GM12878 (cell line): ENCODE measurements at regions not wholly inside any gene's neighbourhood (a gene's known extent, or its start where the extent isn't known, plus 50 kb on each side); places are given as distances from the start of the nearest gene placed in this dataset.

Source experiments
- ATAC-seq: fragments of 200-7000 bp; cut with Tn5 transposase; 3 replicates; pipeline ENCODE4 v1.9.1; 2020; ENCODE audit warnings: mild to moderate bottlenecking, moderate library complexity
- BruUV-seq: library from RNA; stranded (reverse); fragments of 400-500 nt; replicated peaks from 2 replicates; lab custom pipeline; 2021; lab: Mats Ljungman, UMichigan
- CTCF ChIA-PET: fragments of 300-600 bp; sonication (Branson Sonifier 250); formaldehyde crosslinking; extraction: SDS; loops from one replicate; lab custom pipeline; 2021; ENCODE audit warnings: inconsistent platforms; lab: Yijun Ruan, JAX
- POLR2A ChIA-PET: fragments of 350-600 bp; formaldehyde crosslinking; extraction: SDS; loops from one replicate; lab custom pipeline; 2021; ENCODE audit warnings: inconsistent platforms; lab: Charles Lee
- RAD21 ChIA-PET: fragments of 300-600 bp; sonication (Branson Sonifier 250); formaldehyde crosslinking; loops from one replicate; lab custom pipeline; 2023; ENCODE audit warnings: antibody characterized with exemption; ENCODE audit not compliant: unreplicated experiment; lab: Charles Lee
- SMC1A ChIA-PET: fragments of 300-600 bp; sonication (Branson Sonifier 250); formaldehyde crosslinking; loops from one replicate; lab custom pipeline; 2023; ENCODE audit not compliant: unreplicated experiment, uncharacterized antibody; lab: Charles Lee
- DNase-seq: peaks from one replicate; pipeline ENCODE4 v3.0.0-alpha.2; 2011; ENCODE audit warnings: low read depth, low spot score
- FAIRE-seq: peaks from 3 replicates; lab custom pipeline; 2011; peaks lifted over from hg19 to GRCh38; lab: Jason Lieb, UNC
- H2AFZ ChIP-seq: 2 replicates; pipeline ENCODE4 v1.6.0; 2011; ENCODE audit warnings: low read depth, low read length, control low read depth; ENCODE audit not compliant: control insufficient read depth
- H3K27ac ChIP-seq: 2 replicates; pipeline ENCODE4 v1.5.1; 2011; ENCODE audit warnings: control low read depth; ENCODE audit not compliant: control insufficient read depth, insufficient read depth
- H3K27me3 ChIP-seq, 2 experiments: replicated peaks in 1 of 2; 2 replicates each; pipeline versions ENCODE4 v1.6.0 to v1.6.1; 2011; ENCODE audit warnings: low read length in 1 of 2; ENCODE audit not compliant: control insufficient read depth in 2 of 2, insufficient read depth in 2 of 2
- H3K36me3 ChIP-seq, 2 experiments: 2 replicates each; pipeline ENCODE4 v1.5.1; 2011; ENCODE audit warnings: low read length in 1 of 2; ENCODE audit not compliant: control insufficient read depth in 2 of 2, insufficient read depth in 2 of 2
- H3K4me1 ChIP-seq: 2 replicates; pipeline ENCODE4 v1.6.1; 2011; ENCODE audit warnings: mild to moderate bottlenecking, low read length, moderate library complexity, mixed read lengths; ENCODE audit not compliant: control insufficient read depth, insufficient read depth
- H3K4me2 ChIP-seq: 2 replicates; pipeline ENCODE4 v1.6.0; 2011; ENCODE audit warnings: control low read depth; ENCODE audit not compliant: control insufficient read depth, insufficient read depth
- H3K4me3 ChIP-seq: fragments of 200-600 bp; sonication (generic); 2 replicates; pipeline ENCODE4 v1.5.1; 2016
- H3K79me2 ChIP-seq: 2 replicates; pipeline ENCODE4 v1.6.0; 2011; ENCODE audit warnings: low read length; ENCODE audit not compliant: control insufficient read depth, insufficient read depth
- H3K9ac ChIP-seq: 2 replicates; pipeline ENCODE4 v1.8.0; 2011; ENCODE audit warnings: low read length, control low read depth, mixed read lengths; ENCODE audit not compliant: control insufficient read depth, insufficient read depth
- H3K9me3 ChIP-seq: replicated peaks from 3 replicates; pipeline ENCODE4 v1.5.1; 2011; ENCODE audit warnings: mild to moderate bottlenecking, low read length; ENCODE audit not compliant: control insufficient read depth, insufficient read depth
- H4K20me1 ChIP-seq: 2 replicates; pipeline ENCODE4 v1.6.0; 2011; ENCODE audit not compliant: control insufficient read depth, insufficient read depth
- CHD1 ChIP-seq: IDR thresholded peaks from 2 replicates; pipeline ENCODE4 v1.6.1; 2012; ENCODE audit warnings: low read depth, low read length, improper control_type of control experiment
- NFXL1 ChIP-seq: fragments of 450-650 bp; IDR thresholded peaks from 2 replicates; pipeline ENCODE4 v1.6.1; 2017; ENCODE audit warnings: antibody characterized with exemption, mild to moderate bottlenecking, borderline replicate concordance
- RAD21 ChIP-seq: IDR thresholded peaks from 2 replicates; pipeline ENCODE4 v1.6.1; 2011; ENCODE audit warnings: mild to moderate bottlenecking, low read depth, low read length, moderate library complexity; ENCODE audit not compliant: insufficient read depth
- WRNIP1 ChIP-seq: IDR thresholded peaks from 2 replicates; pipeline ENCODE4 v1.6.1; 2011; ENCODE audit warnings: low read depth, low read length, improper control_type of control experiment, borderline replicate concordance
- WGBS: methylation state at CpG from one replicate; pipeline ENCODE4 v1.1.6; 2016; ENCODE audit warnings: low lambda C conversion rate; ENCODE audit not compliant: insufficient replicate concordance, insufficient coverage; ENCODE audit errors: missing lambda C conversion rate; 5-methylcytosine and 5-hydroxymethylcytosine counted together
- in situ Hi-C: fragments of 300-500 bp; cut with MboI; formaldehyde crosslinking; loops from 9 replicates; pipeline ENCODE4 v1.14.3; 2018; ENCODE audit warnings: mixed read lengths
- intact Hi-C: fragments of 100-400 bp; cut with micrococcal nuclease; formaldehyde crosslinking; loops from one replicate; pipeline ENCODE4 v1.14.2; 2022; ENCODE audit not compliant: unreplicated experiment
- TF ChIP-seq, protein P1 (sequence below): fragments of 450-650 bp; IDR thresholded peaks from 2 replicates; pipeline ENCODE4 v1.6.1; 2017; ENCODE audit warnings: mild to moderate bottlenecking, moderate library complexity
- TF ChIP-seq, protein P2 (sequence below): fragments of 150-350 bp; IDR thresholded peaks from 2 replicates; pipeline ENCODE4 v1.6.1; 2014; ENCODE audit warnings: mild to moderate bottlenecking, low read depth, low read length

DNA sequence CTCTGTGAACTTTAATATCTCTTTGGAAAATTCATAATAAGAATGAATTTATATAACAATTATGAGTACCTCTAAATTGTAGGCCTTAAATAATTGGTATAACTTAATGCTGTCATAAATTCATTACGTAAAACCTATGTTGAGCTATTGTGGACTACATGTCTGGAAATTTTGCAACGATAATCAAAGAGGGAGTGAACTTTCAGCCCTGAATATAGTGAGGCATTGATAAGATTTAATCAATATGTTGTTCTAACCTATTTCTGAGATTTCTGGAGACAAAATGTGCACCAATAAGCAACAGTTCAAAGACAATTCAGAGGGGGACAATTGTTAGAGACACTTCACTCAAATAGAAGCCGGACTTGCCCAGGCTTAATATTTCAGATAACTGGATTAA, 499.4 kb downstream of the ELAVL2 start:
- no TSS peak for BruUV-seq
- ATAC-seq (no peak), FAIRE-seq (no peak), DNase-seq (no peak)
- H3K4me1 ChIP-seq, result no peaks in the 10 kb centered on the region
- WGBS, result 24% methylated on average over 3 of the region's 3 CpGs
- ChIA-PET SMC1A (no interaction called here), RAD21 (no interaction called here), POLR2A (no interaction called here), CTCF (no interaction called here)
- no peak overlapping the region for H3K9ac ChIP-seq
- no peaks in the 10 kb centered on the region for H4K20me1 ChIP-seq
- intact Hi-C loops (loop anchor here (10.0 kb wide), 1 partner anchor 58 kb away; no protein-coding TSS in a partner anchor), in situ Hi-C loops (no loop called here)
- no peaks in the 10 kb centered on the region for H3K79me2 ChIP-seq
- no peaks in the 10 kb centered on the region for H3K27me3 ChIP-seq
- TF ChIP-seq NFXL1, result no peak
- no peak for TF ChIP-seq WRNIP1
- no peak for TF ChIP-seq RAD21
- H3K36me3 ChIP-seq, result no peaks in the 10 kb centered on the region
- H3K27ac ChIP-seq, result no peak overlapping the region
- H3K4me2 ChIP-seq, result no peak overlapping the region
- H2AFZ ChIP-seq, result no peak overlapping the region
- no peak overlapping the region for H3K4me3 ChIP-seq
- H3K9me3 ChIP-seq, result no peaks in the 10 kb centered on the region

DNA sequence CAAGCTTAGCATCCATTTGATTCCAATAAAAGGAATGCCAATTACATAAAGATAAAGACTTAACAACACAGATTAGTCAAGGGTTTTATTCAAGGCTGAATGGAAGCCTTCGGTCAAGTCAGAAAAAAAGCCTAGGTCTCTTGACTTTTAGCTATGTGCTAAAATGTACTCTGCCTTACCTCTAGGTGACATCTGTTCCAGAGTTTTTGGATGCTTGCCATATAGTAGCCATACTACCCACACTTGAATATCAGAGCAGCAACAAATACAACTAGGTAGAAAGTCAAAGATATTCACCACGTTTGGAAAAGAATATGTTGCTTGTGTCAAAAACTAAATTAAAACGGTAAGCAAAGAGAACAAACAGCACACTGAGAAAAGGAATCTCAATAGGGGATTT, 484.7 kb downstream of the ELAVL2 start:
- H3K27me3 ChIP-seq, result no peaks in the 10 kb centered on the region
- H3K4me1 ChIP-seq, result no peaks in the 10 kb centered on the region
- ATAC-seq (no peak), FAIRE-seq (no peak), DNase-seq (no peak)
- no peak overlapping the region for H3K4me2 ChIP-seq
- TF ChIP-seq, protein P1, sequence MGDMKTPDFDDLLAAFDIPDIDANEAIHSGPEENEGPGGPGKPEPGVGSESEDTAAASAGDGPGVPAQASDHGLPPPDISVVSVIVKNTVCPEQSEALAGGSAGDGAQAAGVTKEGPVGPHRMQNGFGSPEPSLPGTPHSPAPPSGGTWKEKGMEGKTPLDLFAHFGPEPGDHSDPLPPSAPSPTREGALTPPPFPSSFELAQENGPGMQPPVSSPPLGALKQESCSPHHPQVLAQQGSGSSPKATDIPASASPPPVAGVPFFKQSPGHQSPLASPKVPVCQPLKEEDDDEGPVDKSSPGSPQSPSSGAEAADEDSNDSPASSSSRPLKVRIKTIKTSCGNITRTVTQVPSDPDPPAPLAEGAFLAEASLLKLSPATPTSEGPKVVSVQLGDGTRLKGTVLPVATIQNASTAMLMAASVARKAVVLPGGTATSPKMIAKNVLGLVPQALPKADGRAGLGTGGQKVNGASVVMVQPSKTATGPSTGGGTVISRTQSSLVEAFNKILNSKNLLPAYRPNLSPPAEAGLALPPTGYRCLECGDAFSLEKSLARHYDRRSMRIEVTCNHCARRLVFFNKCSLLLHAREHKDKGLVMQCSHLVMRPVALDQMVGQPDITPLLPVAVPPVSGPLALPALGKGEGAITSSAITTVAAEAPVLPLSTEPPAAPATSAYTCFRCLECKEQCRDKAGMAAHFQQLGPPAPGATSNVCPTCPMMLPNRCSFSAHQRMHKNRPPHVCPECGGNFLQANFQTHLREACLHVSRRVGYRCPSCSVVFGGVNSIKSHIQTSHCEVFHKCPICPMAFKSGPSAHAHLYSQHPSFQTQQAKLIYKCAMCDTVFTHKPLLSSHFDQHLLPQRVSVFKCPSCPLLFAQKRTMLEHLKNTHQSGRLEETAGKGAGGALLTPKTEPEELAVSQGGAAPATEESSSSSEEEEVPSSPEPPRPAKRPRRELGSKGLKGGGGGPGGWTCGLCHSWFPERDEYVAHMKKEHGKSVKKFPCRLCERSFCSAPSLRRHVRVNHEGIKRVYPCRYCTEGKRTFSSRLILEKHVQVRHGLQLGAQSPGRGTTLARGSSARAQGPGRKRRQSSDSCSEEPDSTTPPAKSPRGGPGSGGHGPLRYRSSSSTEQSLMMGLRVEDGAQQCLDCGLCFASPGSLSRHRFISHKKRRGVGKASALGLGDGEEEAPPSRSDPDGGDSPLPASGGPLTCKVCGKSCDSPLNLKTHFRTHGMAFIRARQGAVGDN, result no peak
- TF ChIP-seq, protein P2, sequence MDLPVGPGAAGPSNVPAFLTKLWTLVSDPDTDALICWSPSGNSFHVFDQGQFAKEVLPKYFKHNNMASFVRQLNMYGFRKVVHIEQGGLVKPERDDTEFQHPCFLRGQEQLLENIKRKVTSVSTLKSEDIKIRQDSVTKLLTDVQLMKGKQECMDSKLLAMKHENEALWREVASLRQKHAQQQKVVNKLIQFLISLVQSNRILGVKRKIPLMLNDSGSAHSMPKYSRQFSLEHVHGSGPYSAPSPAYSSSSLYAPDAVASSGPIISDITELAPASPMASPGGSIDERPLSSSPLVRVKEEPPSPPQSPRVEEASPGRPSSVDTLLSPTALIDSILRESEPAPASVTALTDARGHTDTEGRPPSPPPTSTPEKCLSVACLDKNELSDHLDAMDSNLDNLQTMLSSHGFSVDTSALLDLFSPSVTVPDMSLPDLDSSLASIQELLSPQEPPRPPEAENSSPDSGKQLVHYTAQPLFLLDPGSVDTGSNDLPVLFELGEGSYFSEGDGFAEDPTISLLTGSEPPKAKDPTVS, result no peak
- no peak for TF ChIP-seq CHD1
- no peak overlapping the region for H3K4me3 ChIP-seq
- no peaks in the 10 kb centered on the region for H3K9me3 ChIP-seq
- ChIA-PET RAD21 (no interaction called here), SMC1A (no interaction called here), CTCF (interaction anchor here (0.6 kb wide), 1 partner anchor 150 kb away, joined by 3 read pairs; no protein-coding TSS in a partner anchor), POLR2A (no interaction called here)
- whole genome bisulfite sequencing, result 2% methylated on average over 3 of the region's 3 CpGs
- no TSS peak for BruUV-seq
- no peak overlapping the region for H2AFZ ChIP-seq
- H3K79me2 ChIP-seq, result no peaks in the 10 kb centered on the region
- no peak overlapping the region for H3K27ac ChIP-seq
- H3K36me3 ChIP-seq, result no peaks in the 10 kb centered on the region
- H4K20me1 ChIP-seq, result no peaks in the 10 kb centered on the region
- H3K9ac ChIP-seq, result no peak overlapping the region
- intact Hi-C loops, result no loop called here
- in situ Hi-C loops, result no loop called here
